ENCODE measurements at regions not wholly inside any gene's neighbourhood (a gene's known extent, or its start where the extent isn't known, plus 50 kb on each side); places are given as distances from the start of the nearest gene placed in this dataset.

DNA sequence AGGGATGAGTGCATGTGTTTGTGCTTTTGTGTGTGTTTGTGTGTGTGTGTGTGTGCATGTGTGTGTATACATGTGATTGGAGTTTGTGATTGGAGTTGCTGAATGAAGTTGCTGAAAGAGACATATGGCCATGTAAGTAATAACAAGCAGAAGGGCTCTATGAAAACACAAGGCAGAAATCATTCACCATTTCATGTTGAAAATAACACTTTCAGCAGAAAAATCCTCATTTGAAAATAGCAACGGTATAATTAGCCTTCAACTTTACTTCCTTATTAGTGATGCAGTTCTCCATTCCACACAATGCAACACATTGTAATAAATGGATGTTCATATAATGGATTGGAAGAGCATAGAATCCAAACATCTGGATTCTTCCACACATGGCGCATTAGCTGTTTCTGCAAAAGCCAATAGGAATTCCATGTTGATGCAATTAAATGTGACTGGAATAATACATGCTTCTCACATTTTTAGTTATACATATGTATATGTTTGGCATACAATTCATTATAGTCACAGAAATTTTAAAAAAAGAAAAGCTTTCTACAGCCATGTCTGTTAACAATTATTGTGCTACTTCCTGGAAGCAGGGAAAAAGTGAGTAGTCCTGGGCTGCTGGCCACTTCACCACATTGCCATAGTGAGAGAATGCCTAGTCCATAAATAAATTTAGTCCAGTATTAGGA, 538.0 kb downstream of the LTN1 start:
- no peak for DNase-seq (ENCODE audit: low read depth)
- no peak overlapping the region for H3K4me3 ChIP-seq (ENCODE audit: low read depth, low read length)
- TF ChIP-seq, protein P1, sequence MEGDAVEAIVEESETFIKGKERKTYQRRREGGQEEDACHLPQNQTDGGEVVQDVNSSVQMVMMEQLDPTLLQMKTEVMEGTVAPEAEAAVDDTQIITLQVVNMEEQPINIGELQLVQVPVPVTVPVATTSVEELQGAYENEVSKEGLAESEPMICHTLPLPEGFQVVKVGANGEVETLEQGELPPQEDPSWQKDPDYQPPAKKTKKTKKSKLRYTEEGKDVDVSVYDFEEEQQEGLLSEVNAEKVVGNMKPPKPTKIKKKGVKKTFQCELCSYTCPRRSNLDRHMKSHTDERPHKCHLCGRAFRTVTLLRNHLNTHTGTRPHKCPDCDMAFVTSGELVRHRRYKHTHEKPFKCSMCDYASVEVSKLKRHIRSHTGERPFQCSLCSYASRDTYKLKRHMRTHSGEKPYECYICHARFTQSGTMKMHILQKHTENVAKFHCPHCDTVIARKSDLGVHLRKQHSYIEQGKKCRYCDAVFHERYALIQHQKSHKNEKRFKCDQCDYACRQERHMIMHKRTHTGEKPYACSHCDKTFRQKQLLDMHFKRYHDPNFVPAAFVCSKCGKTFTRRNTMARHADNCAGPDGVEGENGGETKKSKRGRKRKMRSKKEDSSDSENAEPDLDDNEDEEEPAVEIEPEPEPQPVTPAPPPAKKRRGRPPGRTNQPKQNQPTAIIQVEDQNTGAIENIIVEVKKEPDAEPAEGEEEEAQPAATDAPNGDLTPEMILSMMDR (conservative IDR thresholded peaks at IDR 0.05; ENCODE audit: low read depth, low read length): no peak

DNA sequence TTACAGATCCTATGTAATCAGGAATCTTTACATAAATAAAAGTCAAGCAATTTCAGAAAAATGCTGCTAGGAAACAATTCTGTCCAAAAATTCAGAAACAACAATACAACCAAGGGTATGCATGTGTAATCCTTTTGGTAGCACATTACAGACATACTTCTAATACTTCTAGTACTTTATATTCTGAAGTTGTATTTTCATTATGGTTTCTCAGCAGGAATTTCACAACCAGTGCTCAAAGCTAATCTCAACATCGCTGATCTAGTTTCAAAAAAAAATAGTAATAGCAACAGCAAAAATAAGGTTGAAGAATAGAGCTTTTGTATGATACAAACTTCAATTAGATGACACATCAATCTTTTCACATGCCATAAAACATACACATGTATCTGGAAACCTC, 545.2 kb downstream of the LTN1 start:
- peak; percentile 85 for DNase-seq (ENCODE audit: low read depth)
- no peak overlapping the region for H3K4me3 ChIP-seq (ENCODE audit: low read depth, low read length)
- TF ChIP-seq, protein P1 (conservative IDR thresholded peaks at IDR 0.05; ENCODE audit: low read depth, low read length): no peak

DNA sequence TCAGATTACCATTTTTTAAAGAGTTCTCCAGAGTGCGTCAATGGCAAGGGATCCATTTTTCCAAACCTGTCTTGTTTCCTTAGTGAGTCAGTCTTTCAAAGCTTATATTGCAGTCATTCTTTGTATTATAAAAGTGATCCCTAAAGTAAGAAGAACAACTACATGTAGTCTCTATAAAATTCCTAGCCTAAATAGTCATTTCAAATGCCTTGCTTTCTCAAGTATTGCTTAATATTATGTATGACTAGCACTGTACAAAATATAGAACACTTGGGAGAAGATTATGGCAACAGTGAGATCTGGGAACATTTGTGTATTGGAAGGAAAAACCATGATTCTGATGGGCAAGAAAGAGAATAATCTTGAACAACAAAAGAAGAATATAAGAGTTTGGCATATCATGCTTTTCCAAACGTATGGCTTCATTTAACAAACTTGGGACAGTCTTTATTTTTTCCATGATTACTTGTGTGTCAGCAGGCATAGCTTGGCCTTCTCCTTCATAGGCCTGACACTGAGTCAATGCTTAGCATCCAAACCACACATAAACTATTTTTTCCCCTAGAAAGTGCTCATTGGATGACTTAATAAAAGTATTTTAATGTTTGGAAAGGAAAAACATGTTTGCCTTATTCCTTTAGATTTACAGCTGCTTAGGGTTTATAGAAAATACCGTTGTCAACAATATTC, 547.4 kb downstream of the LTN1 start:
- peak; percentile 64 for DNase-seq (ENCODE audit: low read depth)
- TF ChIP-seq, protein P1 (conservative IDR thresholded peaks at IDR 0.05; ENCODE audit: low read depth, low read length): no peak
- H3K4me3 ChIP-seq (ENCODE audit: low read depth, low read length): no peak overlapping the region

DNA sequence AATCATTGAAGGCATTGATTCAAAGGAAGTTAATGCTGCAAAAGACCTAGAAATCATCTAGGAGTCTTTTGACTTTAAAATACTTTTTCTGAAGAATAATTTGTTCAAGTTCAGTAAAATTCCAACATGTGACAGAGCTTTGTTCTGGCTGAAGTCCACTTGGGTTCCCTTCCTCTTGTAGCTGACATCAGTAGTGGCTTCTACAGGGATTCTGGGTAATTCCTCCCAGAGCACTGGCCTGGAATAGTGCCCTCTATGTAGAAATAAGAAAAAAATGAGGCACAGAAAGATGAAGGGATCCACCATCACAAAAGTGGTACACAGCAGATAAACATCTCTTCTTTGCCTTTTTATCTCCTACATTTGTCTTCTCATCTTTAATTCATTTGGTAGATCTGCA, 548.1 kb downstream of the LTN1 start:
- peak; percentile 42 for DNase-seq (ENCODE audit: low read depth)
- TF ChIP-seq, protein P1 (conservative IDR thresholded peaks at IDR 0.05; ENCODE audit: low read depth, low read length): no peak
- H3K4me3 ChIP-seq (ENCODE audit: low read depth, low read length): no peak overlapping the region

DNA sequence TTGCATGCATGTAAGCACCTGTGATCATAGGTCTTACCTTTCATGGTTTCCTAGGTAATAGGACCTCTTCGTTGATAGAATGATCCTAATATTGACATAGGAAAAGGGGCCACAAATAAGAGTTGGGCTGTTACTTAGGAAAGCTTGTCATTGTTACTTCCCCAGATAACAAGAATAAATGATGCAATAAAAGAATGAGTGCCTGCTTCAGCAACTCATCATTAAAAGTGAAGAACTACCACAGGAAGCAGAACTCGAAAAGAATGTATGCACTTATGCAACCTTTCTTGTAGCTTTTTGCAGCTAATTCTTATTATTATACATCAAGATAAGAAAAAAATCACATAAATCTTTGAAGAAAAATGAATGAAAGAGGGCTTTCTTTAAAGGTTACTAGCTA, 548.6 kb downstream of the LTN1 start:
- peak; percentile 78 for DNase-seq (ENCODE audit: low read depth)
- TF ChIP-seq, protein P1 (conservative IDR thresholded peaks at IDR 0.05; ENCODE audit: low read depth, low read length): no peak
- no peak overlapping the region for H3K4me3 ChIP-seq (ENCODE audit: low read depth, low read length)

DNA sequence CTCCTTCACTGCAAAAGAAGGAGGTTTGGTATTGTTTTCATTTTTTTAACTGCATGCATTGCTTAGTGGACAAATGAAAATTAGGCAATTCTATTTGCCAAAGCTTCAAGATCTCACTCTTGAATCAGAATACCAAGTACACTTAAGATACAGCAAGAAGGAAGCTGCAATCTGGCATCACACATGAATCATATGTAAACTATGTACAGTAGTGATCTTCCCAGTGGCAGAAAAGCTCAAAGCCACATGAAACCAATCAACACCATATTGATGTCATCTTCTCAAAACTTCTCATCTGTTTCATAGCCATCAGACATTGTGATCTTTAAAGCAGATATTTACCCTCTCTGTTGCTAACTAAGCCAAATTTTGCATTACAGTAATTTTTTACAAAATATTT, 550.1 kb downstream of the LTN1 start:
- TF ChIP-seq, protein P1 (conservative IDR thresholded peaks at IDR 0.05; ENCODE audit: low read depth, low read length): no peak
- H3K4me3 ChIP-seq (ENCODE audit: low read depth, low read length): no peak overlapping the region
- peak; percentile 90 for DNase-seq (ENCODE audit: low read depth)

DNA sequence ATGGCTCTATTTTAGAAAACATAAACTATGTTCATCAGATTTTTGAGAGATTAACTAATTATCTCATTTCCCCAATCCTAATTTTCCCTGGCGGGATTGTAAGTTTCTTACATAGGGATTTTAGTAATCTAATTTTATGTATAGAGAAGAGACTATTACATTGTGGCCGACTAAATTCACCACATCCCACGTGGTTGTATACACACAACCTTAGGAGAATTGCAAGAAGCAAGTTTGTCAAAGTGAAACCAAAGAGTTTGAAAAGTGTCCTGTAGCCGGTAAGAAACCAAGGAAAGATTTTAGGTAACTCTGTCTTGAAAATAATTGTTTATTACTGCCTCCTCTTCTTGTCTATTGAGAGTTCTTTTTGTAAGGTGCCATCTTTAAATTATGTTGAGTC, 550.6 kb downstream of the LTN1 start:
- no peak overlapping the region for H3K4me3 ChIP-seq (ENCODE audit: low read depth, low read length)
- TF ChIP-seq, protein P1 (conservative IDR thresholded peaks at IDR 0.05; ENCODE audit: low read depth, low read length): no peak
- no peak for DNase-seq (ENCODE audit: low read depth)

Data from choroid plexus epithelial cell (primary cell).